GM21825 (cell line): ENCODE measurements at regions not wholly inside any gene's neighbourhood (a gene's known extent, or its start where the extent isn't known, plus 50 kb on each side); places are given as distances from the start of the nearest gene placed in this dataset.

Experiments
- ATAC-seq: cut with Tn5 transposase; IDR thresholded peaks from one replicate; pipeline ENCODE4 v1.9.1; 2021; ENCODE audit warnings: mild to moderate bottlenecking, moderate library complexity; ENCODE audit not compliant: unreplicated experiment

DNA sequence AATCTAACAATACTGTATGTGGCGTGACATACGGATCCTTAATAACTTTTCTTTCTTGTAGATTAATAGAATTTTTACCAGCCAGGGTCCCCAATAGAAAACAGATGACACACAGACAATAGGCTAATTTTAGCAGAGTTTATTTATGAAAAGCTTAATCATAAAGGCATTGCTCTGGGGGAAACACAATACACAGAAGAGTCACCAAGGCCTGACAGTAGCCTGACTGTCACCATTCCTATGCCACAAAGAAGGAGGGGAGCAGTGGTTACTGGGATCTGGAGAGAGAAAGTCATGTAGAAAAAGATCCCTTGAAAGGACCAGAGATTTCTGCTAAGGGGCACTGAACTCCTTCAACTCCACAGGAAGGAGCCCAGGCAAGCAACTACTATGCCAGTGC lies 139.5 kb downstream of the METTL4 start:
- ATAC-seq: no peak

GRCh38 chr18:2433366-2433765 lies 137.9 kb downstream of the METTL4 start:
- ATAC-seq: no peak

DNA sequence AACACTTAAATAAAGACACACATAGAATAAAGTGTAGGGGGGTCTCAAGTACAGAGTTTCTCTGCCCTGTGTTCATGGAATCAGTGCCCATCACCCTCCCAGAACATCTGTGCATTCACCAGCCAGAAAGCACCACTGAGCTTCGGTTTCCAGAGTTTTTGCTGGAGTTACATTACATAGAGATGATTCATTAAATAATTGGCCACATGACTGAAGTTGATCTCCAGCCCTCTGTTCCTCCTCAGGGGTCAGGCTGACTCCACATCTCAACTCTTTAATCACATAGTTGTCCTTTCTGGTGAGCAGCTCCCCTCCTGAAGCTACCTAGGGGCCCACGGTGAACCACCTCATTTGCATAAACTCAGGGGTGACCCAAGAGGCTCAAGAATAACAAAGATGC lies 129.8 kb downstream of the METTL4 start:
- no peak for ATAC-seq

- ATAC-seq: no peak
Observed at GRCh38 chr18:2442006-2442405, 129.3 kb downstream of the METTL4 start.

DNA sequence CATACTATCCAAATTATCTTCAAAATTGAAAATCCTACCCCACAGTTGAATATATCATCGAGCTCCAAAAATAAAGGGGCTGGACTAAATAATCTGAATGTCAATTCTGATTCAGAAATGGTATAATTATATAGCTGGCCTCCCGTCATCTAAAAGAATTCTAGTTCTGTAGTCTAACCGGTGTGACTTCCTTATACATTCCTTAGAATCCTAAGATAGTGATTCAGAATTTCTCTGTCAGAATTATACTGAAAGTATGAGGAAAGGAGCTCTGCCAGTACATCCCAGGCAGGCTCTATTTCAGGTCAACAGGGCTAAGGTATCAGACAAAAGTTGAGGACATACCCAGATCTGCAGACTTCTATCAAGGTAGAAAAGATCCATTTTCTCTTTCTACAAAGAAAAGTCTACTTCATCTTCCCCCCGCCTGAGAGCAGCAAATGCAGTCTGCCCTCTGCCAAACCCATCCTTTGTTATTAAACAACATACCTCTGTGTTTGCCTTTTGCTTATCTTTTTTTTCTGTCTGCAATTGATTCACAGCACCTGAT lies 128.5 kb downstream of the METTL4 start:
- no peak for ATAC-seq

DNA sequence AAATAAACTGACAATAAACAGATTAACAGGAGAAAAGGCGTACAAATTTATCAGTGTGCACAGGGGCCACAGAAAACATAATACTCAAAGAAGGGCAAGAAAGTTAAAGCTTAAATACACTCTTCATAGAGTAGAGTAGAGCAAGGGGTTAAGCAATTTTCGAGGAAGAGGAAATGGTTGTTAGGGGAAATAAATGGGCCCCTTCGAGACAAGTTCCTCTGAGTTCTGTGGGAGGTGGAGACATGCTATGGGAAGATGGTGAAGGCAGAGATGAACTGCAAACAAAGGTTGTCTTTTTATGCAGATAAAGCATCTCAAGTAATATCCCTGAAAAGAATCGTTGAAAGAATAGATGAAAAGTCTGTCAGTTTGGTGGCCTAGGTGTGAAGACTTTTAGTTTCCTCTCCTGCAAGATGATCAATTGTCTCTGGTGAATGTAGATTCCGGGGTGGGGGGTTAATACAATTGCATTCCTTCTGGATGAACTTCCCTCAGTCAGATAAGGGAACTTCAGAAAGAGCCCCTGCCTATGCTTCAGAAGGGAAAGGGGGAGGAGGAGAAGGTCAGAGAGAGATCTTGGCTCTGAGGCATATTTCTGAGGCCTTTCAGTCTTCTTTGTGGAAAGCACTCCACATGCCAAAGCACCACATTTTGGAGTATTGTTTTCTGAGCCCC lies 127.0 kb downstream of the METTL4 start:
- ATAC-seq: no peak

- no peak for ATAC-seq
Observed at GRCh38 chr18:2448565-2449151, 122.6 kb downstream of the METTL4 start.

DNA sequence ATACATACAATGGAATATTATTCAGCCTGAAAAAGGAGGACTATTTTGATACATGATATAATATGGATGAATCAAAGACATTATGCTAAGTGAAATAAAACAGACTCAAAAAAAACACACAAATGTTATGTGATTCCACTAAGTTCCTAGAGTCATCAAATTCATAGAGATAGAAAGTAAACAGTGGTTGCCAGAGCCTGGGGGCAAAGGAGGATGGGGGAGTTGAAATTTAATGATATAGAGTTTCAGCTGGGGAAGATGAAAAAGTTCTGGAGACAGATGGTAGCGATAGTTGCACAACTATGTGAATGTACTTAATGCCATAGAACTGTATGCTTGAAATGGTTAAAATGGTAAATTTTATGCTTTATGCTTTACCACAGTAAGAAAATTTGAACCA lies 119.7 kb downstream of the METTL4 start:
- no peak for ATAC-seq

DNA sequence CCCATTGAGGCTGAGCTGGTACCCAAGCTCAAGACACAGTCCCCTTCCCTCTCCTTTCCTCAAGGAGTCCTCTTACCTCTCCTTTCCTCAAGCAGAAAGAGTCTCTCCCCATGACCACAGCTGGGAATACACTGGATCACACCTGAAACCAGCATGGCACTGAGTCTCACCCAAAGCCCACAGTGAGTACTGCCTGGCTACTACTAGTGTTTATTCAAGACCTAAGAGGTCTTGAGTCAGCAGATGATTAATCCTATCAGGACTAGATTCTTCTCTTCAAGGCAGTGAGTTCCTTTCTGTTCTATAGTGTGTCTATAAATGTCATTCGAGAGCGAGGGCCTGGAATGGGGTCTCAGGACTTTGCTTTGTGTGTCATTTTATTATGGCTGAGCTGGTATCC lies 111.4 kb downstream of the METTL4 start:
- ATAC-seq: no peak

- no peak for ATAC-seq
Observed at GRCh38 chr18:2466978-2467377, 104.3 kb downstream of the METTL4 start.

DNA sequence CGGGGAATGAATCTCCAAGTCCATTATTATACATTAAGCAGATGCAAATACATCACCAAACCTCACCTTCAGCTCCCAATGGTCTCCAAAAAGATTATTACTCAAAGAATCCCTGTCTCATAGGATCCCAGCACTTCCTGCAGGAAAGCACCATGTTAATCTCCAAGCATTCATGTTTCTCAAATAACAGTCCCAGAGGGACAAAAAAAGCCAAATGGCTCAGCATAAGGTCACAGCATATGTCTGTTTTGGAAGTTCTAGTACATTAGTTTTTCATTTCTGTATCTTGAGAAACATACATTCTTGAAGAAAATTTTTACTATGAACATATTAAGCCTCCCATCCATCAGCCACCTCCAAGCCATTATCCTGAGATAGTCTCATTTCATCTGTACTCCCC lies 103.3 kb downstream of the METTL4 start:
- ATAC-seq: no peak

- no peak for ATAC-seq
Observed at GRCh38 chr18:2471523-2471922, 99.8 kb downstream of the METTL4 start.

DNA sequence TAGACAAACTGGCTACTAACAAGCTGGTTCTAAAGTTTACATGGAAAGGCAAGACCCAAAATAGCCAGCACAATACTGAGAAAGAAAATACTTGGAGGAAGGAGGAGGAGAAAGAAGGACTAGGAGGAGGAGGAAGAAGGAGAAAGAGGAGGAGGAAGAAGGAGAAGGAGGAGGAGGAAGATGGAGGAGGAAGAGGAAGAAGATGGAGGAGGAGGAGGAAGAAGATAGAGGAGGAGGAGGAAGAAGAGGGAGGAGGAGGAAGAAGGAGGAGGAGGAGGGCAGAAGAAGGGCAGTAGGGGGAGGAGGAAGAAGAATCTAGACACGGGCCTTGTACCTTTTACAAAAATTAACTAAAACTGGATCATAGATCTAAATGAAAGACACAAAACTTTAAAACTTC lies 92.6 kb downstream of the METTL4 start:
- ATAC-seq: no peak

GRCh38 chr18:2480536-2480935 lies 90.8 kb downstream of the METTL4 start:
- no peak for ATAC-seq

GRCh38 chr18:2482706-2483475 lies 88.4 kb downstream of the METTL4 start:
- no peak for ATAC-seq

- ATAC-seq: no peak
Observed at GRCh38 chr18:2485983-2486382, 85.3 kb downstream of the METTL4 start.

DNA sequence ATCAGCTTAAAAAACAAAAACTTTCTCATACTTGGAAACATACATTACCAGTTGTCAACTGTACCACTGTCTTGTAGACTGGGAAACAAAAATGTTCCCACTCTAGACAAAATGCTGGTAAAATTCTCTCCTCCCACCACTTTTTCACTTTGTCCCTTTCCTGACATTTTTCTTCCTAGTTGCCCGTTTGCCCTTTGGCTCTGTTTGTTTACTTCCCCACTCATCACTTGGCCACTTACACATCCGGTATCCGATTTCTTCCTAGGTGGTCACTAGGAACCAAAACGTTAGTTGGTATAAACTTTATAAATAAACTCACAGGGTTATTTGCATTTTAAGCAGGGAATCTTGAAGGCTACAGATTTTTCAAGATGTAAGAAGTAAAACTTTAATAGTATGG lies 84.9 kb downstream of the METTL4 start:
- ATAC-seq: no peak
